CD8-positive, alpha-beta memory T cell (primary cell): ENCODE measurements at regions not wholly inside any gene's neighbourhood (a gene's known extent, or its start where the extent isn't known, plus 50 kb on each side); places are given as distances from the start of the nearest gene placed in this dataset.

ENCODE experiments used
- CTCF ChIA-PET: fragments of 350-600 bp; sonication (Branson Sonifier 250); formaldehyde crosslinking; loops from one replicate; lab custom pipeline; 2021; ENCODE audit warnings: antibody characterized with exemption; lab: Charles Lee
- POLR2A ChIA-PET: fragments of 350-600 bp; sonication (Branson Sonifier 250); formaldehyde crosslinking; loops from one replicate; lab custom pipeline; 2021; ENCODE audit warnings: antibody characterized with exemption; lab: Charles Lee
- DNase-seq, 5 donors: peaks; one replicate each; pipeline versions ENCODE4 v3.0.0 to v3.0.0-alpha.2; 2020 to 2022; ENCODE audit warnings: mixed read lengths in 1 of 5
- H3K27ac ChIP-seq: one replicate; pipeline ENCODE4 v1.7.0; 2013; ENCODE audit warnings: low read depth, mild to moderate bottlenecking, low read length, moderate library complexity
- H3K27me3 ChIP-seq: 2 replicates; pipeline ENCODE4 v1.7.0; 2013; ENCODE audit warnings: low read length, mild to moderate bottlenecking; ENCODE audit not compliant: insufficient read depth, poor library complexity, severe bottlenecking
- H3K36me3 ChIP-seq: 2 replicates; pipeline ENCODE4 v1.7.0; 2013; ENCODE audit warnings: mild to moderate bottlenecking, low read length, moderate library complexity; ENCODE audit not compliant: insufficient read depth
- H3K4me1 ChIP-seq: 2 replicates; pipeline ENCODE4 v1.7.0; 2013; ENCODE audit warnings: mild to moderate bottlenecking, low read length, moderate library complexity; ENCODE audit not compliant: insufficient read depth
- H3K4me3 ChIP-seq: 2 replicates; pipeline ENCODE4 v1.7.0; 2013; ENCODE audit warnings: mild to moderate bottlenecking, low read length
- H3K9me3 ChIP-seq: 2 replicates; pipeline ENCODE4 v1.7.0; 2013; ENCODE audit warnings: mild to moderate bottlenecking, low read length
- H3K27ac Mint-ChIP-seq, 8 donors: one replicate each; pipeline ENCODE4 v1.8.0; 2020 to 2021; ENCODE audit warnings: mixed read lengths in 8 of 8, mild to moderate bottlenecking in 6 of 8, inconsistent platforms in 3 of 8, moderate library complexity in 3 of 8
- H3K27me3 Mint-ChIP-seq, 2 donors: one replicate each; pipeline ENCODE4 v1.8.0; 2020 to 2021; ENCODE audit warnings: mixed read lengths in 2 of 2, mild to moderate bottlenecking in 1 of 2, moderate library complexity in 1 of 2
- H3K36me3 Mint-ChIP-seq, 3 donors: one replicate each; pipeline ENCODE4 v1.8.0; 2020 to 2021; ENCODE audit warnings: mixed read lengths in 3 of 3, inconsistent platforms in 1 of 3, mild to moderate bottlenecking in 1 of 3
- H3K4me1 Mint-ChIP-seq, 3 donors: one replicate each; pipeline ENCODE4 v1.8.0; 2020 to 2021; ENCODE audit warnings: mixed read lengths in 3 of 3, inconsistent platforms in 1 of 3, mild to moderate bottlenecking in 1 of 3
- H3K4me3 Mint-ChIP-seq, 7 donors: one replicate each; pipeline ENCODE4 v1.8.0; 2020 to 2021; ENCODE audit warnings: mixed read lengths in 7 of 7, mild to moderate bottlenecking in 6 of 7, moderate library complexity in 4 of 7, inconsistent platforms in 2 of 7
- H3K9me3 Mint-ChIP-seq, 5 donors: one replicate each; pipeline ENCODE4 v1.8.0; 2020 to 2022; ENCODE audit warnings: mixed read lengths in 5 of 5, mild to moderate bottlenecking in 3 of 5, moderate library complexity in 2 of 5, inconsistent platforms in 1 of 5

- Histone ChIP-seq H3K4me3 (no peak overlapping the region), H3K36me3 (no peaks in the 10 kb centered on the region), H3K4me1 (peaks cover 33% of the 10 kb centered on the region), H3K9me3 (no peaks in the 10 kb centered on the region), H3K27me3 (no peaks in the 10 kb centered on the region), H3K27ac (no peak overlapping the region)
- no peak for DNase-seq
- H3K9me3 Mint-ChIP-seq = no peaks in the 10 kb centered on the region
- peak overlapping the region in 1 of 7 donors; percentile 8 for H3K4me3 Mint-ChIP-seq
- peak overlapping the region in 7 of 8 donors; percentile 21 to 70 (median 33) for H3K27ac Mint-ChIP-seq
- H3K4me1 Mint-ChIP-seq = peaks cover 35 to 55% (median 40%) of the 10 kb centered on the region in 3 donors
- POLR2A ChIA-PET = no interaction called here
- H3K27me3 Mint-ChIP-seq = no peaks in the 10 kb centered on the region
- no peaks in the 10 kb centered on the region for H3K36me3 Mint-ChIP-seq
- CTCF ChIA-PET = no interaction called here
Observed at GRCh38 chr4:108431986-108432385, 188.4 kb upstream of the RPL34 start.

GRCh38 chr4:108430921-108431320 lies 189.5 kb upstream of the RPL34 start:
- Mint-ChIP-seq H3K4me1 (peaks cover 37 to 63% (median 40%) of the 10 kb centered on the region in 3 donors), H3K27me3 (no peaks in the 10 kb centered on the region), H3K27ac (no peak overlapping the region), H3K36me3 (no peaks in the 10 kb centered on the region), H3K4me3 (no peak overlapping the region), H3K9me3 (no peaks in the 10 kb centered on the region)
- no peaks in the 10 kb centered on the region for H3K9me3 ChIP-seq
- H3K36me3 ChIP-seq = no peaks in the 10 kb centered on the region
- ChIA-PET CTCF (interaction anchor here (1.6 kb wide), 1 partner anchor 142 kb away, joined by 4 read pairs; no protein-coding TSS in a partner anchor), POLR2A (interaction anchor here (0.5 kb wide), 1 partner anchor 97 kb away, joined by 3 read pairs; no protein-coding TSS in a partner anchor)
- H3K4me3 ChIP-seq = no peak overlapping the region
- H3K4me1 ChIP-seq = peaks cover 33% of the 10 kb centered on the region
- no peaks in the 10 kb centered on the region for H3K27me3 ChIP-seq
- H3K27ac ChIP-seq = no peak overlapping the region
- DNase-seq = no peak

DNA sequence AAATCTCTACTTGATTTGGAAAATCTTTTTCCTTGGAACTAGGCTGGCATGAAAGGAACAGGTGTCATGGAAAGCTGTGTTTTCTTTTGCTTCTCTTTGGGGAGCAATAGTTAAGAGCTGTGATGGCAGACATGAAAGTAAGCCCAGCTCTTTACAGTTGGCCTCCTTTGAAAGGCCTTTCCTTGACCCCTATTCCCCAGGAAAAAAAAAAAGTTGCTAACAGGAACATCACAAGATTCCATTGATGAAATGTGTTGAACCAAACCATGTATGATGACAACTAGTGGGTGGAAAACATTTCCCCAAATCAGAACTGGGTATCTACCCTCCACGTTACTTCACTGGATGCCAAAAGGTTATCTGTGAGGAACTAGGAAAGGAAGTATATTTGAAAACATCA lies 190.7 kb upstream of the RPL34 start:
- Mint-ChIP-seq H3K27me3 (no peaks in the 10 kb centered on the region), H3K36me3 (no peaks in the 10 kb centered on the region), H3K4me3 (no peak overlapping the region), H3K4me1 (peaks cover 31 to 56% (median 35%) of the 10 kb centered on the region in 3 donors), H3K27ac (no peak overlapping the region), H3K9me3 (no peaks in the 10 kb centered on the region)
- Histone ChIP-seq H3K27me3 (no peaks in the 10 kb centered on the region), H3K9me3 (no peaks in the 10 kb centered on the region), H3K27ac (no peak overlapping the region), H3K4me3 (no peak overlapping the region), H3K4me1 (peaks cover 26% of the 10 kb centered on the region), H3K36me3 (no peaks in the 10 kb centered on the region)
- POLR2A ChIA-PET = no interaction called here
- no peak for DNase-seq
- CTCF ChIA-PET = interaction anchor here (1.6 kb wide), 1 partner anchor 143 kb away, joined by 4 read pairs; no protein-coding TSS in a partner anchor

- Mint-ChIP-seq H3K36me3 (no peaks in the 10 kb centered on the region), H3K9me3 (no peaks in the 10 kb centered on the region), H3K4me1 (peaks cover 23 to 48% (median 28%) of the 10 kb centered on the region in 3 donors), H3K27ac (peak overlapping the region in 1 of 8 donors; percentile 26), H3K4me3 (no peak overlapping the region), H3K27me3 (no peaks in the 10 kb centered on the region)
- no peak for DNase-seq
- no peak overlapping the region for H3K27ac ChIP-seq
- no peak overlapping the region for H3K4me3 ChIP-seq
- CTCF ChIA-PET = no interaction called here
- no peaks in the 10 kb centered on the region for H3K9me3 ChIP-seq
- no peaks in the 10 kb centered on the region for H3K36me3 ChIP-seq
- POLR2A ChIA-PET = no interaction called here
- peaks cover 19% of the 10 kb centered on the region for H3K4me1 ChIP-seq
- H3K27me3 ChIP-seq = no peaks in the 10 kb centered on the region
Observed at GRCh38 chr4:108428923-108429322, 191.5 kb upstream of the RPL34 start.

- Histone ChIP-seq H3K27me3 (no peaks in the 10 kb centered on the region), H3K36me3 (no peaks in the 10 kb centered on the region), H3K4me3 (no peak overlapping the region), H3K27ac (no peak overlapping the region), H3K9me3 (no peaks in the 10 kb centered on the region), H3K4me1 (peaks cover 12% of the 10 kb centered on the region)
- Mint-ChIP-seq H3K4me1 (peaks cover 17 to 39% (median 19%) of the 10 kb centered on the region in 3 donors), H3K27ac (no peak overlapping the region), H3K27me3 (peaks cover 0 to 1% of the 10 kb centered on the region in 2 donors), H3K36me3 (peaks cover 0 to 2% (median 0%) of the 10 kb centered on the region in 3 donors), H3K4me3 (no peak overlapping the region), H3K9me3 (no peaks in the 10 kb centered on the region)
- no peak for DNase-seq
- ChIA-PET POLR2A (interaction anchor here (0.7 kb wide), 1 partner anchor 20 kb away, joined by 4 read pairs; no protein-coding TSS in a partner anchor), CTCF (no interaction called here)
Observed at GRCh38 chr4:108427946-108428485, 192.4 kb upstream of the RPL34 start.

DNA sequence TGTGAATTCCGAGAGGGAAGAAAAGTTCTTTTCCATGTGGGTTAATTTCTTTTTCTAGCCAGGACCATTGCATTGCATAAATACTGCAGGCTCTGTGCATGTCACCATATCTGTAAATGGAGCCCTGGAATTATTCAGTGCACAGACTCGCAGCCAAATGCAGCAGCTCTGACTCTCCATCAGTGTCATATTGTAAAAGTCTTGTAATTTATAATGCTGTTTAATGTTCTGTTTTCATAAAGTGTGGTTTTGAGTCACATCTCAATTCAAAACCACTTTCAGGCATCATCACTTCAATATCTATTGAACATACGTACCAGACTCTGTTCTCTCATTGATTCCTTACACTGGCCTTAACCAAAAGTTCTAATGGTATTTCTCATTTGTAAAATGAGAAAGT lies 193.9 kb upstream of the RPL34 start:
- no peak for DNase-seq
- H3K4me3 Mint-ChIP-seq = no peak overlapping the region
- no peaks in the 10 kb centered on the region for H3K4me1 ChIP-seq
- no peak overlapping the region for H3K4me3 ChIP-seq
- no peaks in the 10 kb centered on the region for H3K9me3 ChIP-seq
- H3K27ac ChIP-seq = no peak overlapping the region
- ChIA-PET POLR2A (no interaction called here), CTCF (no interaction called here)
- H3K27me3 ChIP-seq = no peaks in the 10 kb centered on the region
- H3K27me3 Mint-ChIP-seq = peaks cover 0 to 3% of the 10 kb centered on the region in 2 donors
- H3K27ac Mint-ChIP-seq = no peak overlapping the region
- peaks cover 0 to 10% (median 2%) of the 10 kb centered on the region in 5 donors for H3K9me3 Mint-ChIP-seq
- H3K36me3 ChIP-seq = no peaks in the 10 kb centered on the region
- H3K4me1 Mint-ChIP-seq = peaks cover 4 to 25% (median 4%) of the 10 kb centered on the region in 3 donors
- H3K36me3 Mint-ChIP-seq = peaks cover 0 to 13% (median 0%) of the 10 kb centered on the region in 3 donors

DNA sequence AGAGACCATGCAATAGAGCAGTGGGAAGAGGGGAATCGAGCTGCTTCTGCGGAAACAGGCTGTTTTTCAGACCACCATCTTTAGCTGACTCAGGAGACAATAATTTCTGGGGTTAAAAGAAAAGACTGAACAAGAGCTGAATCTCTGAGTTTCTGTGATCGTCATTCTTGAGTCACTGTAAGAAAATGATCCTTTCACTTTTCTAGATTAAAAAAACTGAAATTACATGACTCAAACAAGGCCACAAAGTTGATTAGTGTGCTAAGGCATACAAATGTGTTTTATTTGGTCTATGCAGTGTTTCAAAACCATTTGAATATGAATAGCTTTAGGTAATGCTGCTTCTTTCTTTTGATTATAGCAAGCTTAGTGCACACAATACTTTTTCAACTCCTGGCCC lies 194.4 kb upstream of the RPL34 start:
- Histone ChIP-seq H3K27me3 (no peaks in the 10 kb centered on the region), H3K36me3 (no peaks in the 10 kb centered on the region), H3K4me3 (no peak overlapping the region), H3K4me1 (no peaks in the 10 kb centered on the region), H3K9me3 (no peaks in the 10 kb centered on the region), H3K27ac (no peak overlapping the region)
- Mint-ChIP-seq H3K9me3 (peaks cover 0 to 10% (median 2%) of the 10 kb centered on the region in 5 donors), H3K27me3 (peaks cover 0 to 3% of the 10 kb centered on the region in 2 donors), H3K27ac (no peak overlapping the region), H3K4me3 (no peak overlapping the region), H3K4me1 (peaks cover 4 to 25% (median 4%) of the 10 kb centered on the region in 3 donors), H3K36me3 (peaks cover 0 to 15% (median 0%) of the 10 kb centered on the region in 3 donors)
- DNase-seq = no peak
- POLR2A ChIA-PET = no interaction called here
- CTCF ChIA-PET = no interaction called here

DNA sequence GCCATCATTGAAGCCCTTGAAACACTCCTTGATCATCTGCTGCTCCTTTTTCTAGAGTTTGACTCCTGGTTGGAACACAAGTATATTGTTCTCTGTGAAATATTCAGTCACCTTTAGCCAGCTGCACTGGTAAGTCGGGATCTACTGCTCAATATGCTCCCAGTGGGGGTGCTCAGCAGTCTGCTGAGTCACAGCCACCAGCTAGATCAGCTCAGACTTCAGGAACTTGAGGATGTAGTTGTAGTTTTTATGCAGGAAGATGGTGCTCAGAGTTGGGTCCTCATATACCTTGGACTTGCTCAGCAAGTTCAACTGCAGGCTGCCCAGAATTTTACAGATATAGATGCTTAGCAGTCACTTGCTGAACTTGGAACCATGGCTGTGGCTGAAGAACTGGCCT lies 202.5 kb upstream of the RPL34 start:
- H3K4me1 ChIP-seq = no peaks in the 10 kb centered on the region
- DNase-seq = no peak
- peaks cover 0 to 1% of the 10 kb centered on the region in 2 donors for H3K27me3 Mint-ChIP-seq
- peaks cover 0 to 10% (median 2%) of the 10 kb centered on the region in 5 donors for H3K9me3 Mint-ChIP-seq
- H3K27ac Mint-ChIP-seq = peak overlapping the region in 1 of 8 donors; percentile 10
- no peaks in the 10 kb centered on the region for H3K27me3 ChIP-seq
- peaks cover 0 to 15% (median 6%) of the 10 kb centered on the region in 3 donors for H3K4me1 Mint-ChIP-seq
- H3K4me3 ChIP-seq = no peak overlapping the region
- no peak overlapping the region for H3K4me3 Mint-ChIP-seq
- POLR2A ChIA-PET = no interaction called here
- CTCF ChIA-PET = no interaction called here
- H3K36me3 Mint-ChIP-seq = peaks cover 0 to 12% (median 2%) of the 10 kb centered on the region in 3 donors
- H3K36me3 ChIP-seq = no peaks in the 10 kb centered on the region
- H3K9me3 ChIP-seq = no peaks in the 10 kb centered on the region
- no peak overlapping the region for H3K27ac ChIP-seq
